ENCODE measurements at regions not wholly inside any gene's neighbourhood (a gene's known extent, or its start where the extent isn't known, plus 50 kb on each side); places are given as distances from the start of the nearest gene placed in this dataset.

DNA sequence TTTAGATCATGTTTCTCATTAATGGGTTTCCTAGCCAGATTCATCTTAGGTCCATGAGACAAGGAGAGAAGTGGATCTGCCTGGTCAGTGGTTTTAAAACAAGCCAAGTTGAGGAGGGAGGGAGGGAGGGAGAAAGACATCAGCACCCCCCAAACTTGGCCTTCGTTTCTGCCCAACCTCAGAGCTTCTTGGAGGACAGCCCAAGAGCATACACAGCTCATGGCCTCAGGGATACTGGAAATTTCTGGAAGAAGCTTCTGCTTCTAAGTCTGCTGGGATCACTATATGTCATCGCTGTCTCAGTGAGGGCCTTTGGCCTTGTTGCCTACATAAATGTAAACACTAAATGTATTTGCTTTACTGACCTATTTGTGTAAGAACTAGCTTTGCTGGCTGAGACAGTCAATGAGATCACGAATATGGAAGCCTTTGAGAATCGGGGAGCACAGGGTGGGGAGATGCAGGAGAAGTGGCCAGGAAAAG lies 375.1 kb downstream of the BUD13 start:
- DNase-seq, result no peak

DNA sequence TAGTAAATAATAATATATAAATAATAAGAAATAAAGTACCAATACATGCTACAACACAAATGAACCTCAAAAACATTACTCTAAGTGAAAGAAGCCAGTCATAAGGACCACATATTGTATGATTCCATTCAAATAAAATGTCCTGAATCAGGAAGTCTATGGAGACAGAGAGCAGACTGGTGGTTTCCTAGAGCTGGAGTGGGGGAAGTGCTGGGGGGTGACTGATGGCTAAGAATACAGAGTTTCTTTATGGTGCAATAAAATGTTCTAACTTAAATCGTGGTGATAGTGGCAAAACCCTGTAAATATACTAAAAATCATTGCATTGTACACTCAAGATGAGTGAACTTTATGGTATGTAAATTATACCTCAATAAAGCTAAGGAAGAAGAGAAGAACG lies 376.5 kb downstream of the BUD13 start:
- H3K9me3 ChIP-seq, result peaks cover 0 to 6% (median 0%) of the 10 kb centered on the region in 4 donors
- no peaks in the 10 kb centered on the region for H3K36me3 ChIP-seq
- DNase-seq, result no peak
- H3K4me1 ChIP-seq, result no peaks in the 10 kb centered on the region
- WGBS, 2 donors, result 42 to 57% methylated on average over 2 of the region's 2 CpGs
- no peak for ATAC-seq (ENCODE audit: low FRiP score in 2 of 2)
- H3K27ac ChIP-seq, result no peak overlapping the region
- TF ChIP-seq POLR2AphosphoS5 (IDR thresholded peaks at IDR 0.05) (no peak), EP300 (IDR thresholded peaks at IDR 0.05) (no peak), CTCF (IDR thresholded peaks at IDR 0.05) (no peak), POLR2A (IDR thresholded peaks at IDR 0.05) (no peak)
- no peaks in the 10 kb centered on the region for H3K27me3 ChIP-seq
- H3K4me3 ChIP-seq, result no peak overlapping the region

More for the DNA sequence above, 375.1 kb downstream of the BUD13 start:
- H3K27me3 ChIP-seq, result no peaks in the 10 kb centered on the region
- peaks cover 0 to 6% (median 0%) of the 10 kb centered on the region in 4 donors for H3K9me3 ChIP-seq
- no peaks in the 10 kb centered on the region for H3K36me3 ChIP-seq
- no peak overlapping the region for H3K4me3 ChIP-seq
- TF ChIP-seq POLR2AphosphoS5 (IDR thresholded peaks at IDR 0.05) (no peak), POLR2A (IDR thresholded peaks at IDR 0.05) (no peak), CTCF (IDR thresholded peaks at IDR 0.05) (no peak), EP300 (IDR thresholded peaks at IDR 0.05) (no peak)
- H3K27ac ChIP-seq, result no peak overlapping the region
- ATAC-seq (ENCODE audit: low FRiP score in 2 of 2), result peak in 1 of 2 donors; percentile 72
- no peaks in the 10 kb centered on the region for H3K4me1 ChIP-seq
- 70 to 72% methylated on average over 4 of the region's 4 CpGs for WGBS, 2 donors

DNA sequence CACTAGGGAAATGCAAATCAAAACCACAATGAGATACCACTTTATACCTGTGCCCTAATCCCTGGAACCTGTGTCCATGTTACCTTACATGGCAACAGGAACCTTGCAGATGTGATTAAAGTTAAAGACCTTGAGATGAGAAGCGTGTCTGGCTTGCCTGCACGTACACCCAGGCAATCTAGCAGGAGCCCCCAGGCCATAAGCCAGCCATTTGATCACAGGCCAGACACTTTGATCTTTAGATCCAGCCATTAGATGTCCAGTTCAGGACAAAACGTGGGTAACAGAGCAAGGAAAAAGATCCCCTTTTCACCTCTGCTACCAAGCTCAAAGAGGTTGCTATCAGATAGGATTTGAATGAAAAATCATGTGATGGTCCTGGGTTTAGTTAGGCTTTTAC lies 378.8 kb downstream of the BUD13 start:
- no peak overlapping the region for H3K4me3 ChIP-seq
- H3K36me3 ChIP-seq, result no peaks in the 10 kb centered on the region

GRCh38 chr11:116390963-116391362 lies 381.8 kb downstream of the BUD13 start:
- no peaks in the 10 kb centered on the region for H3K27me3 ChIP-seq
- peaks cover 0 to 6% (median 0%) of the 10 kb centered on the region in 4 donors for H3K9me3 ChIP-seq
- TF ChIP-seq EP300 (IDR thresholded peaks at IDR 0.05), result no peak
- TF ChIP-seq POLR2A (IDR thresholded peaks at IDR 0.05), result no peak
- TF ChIP-seq CTCF (IDR thresholded peaks at IDR 0.05), result no peak
- no peak for TF ChIP-seq POLR2AphosphoS5 (IDR thresholded peaks at IDR 0.05)
- no peak for DNase-seq
- WGBS, 2 donors, result 59 to 78% methylated on average over 3 of the region's 3 CpGs
- H3K36me3 ChIP-seq, result no peaks in the 10 kb centered on the region
- ATAC-seq (ENCODE audit: low FRiP score in 2 of 2), result no peak
- no peaks in the 10 kb centered on the region for H3K4me1 ChIP-seq
- H3K4me3 ChIP-seq, result no peak overlapping the region
- H3K27ac ChIP-seq, result no peak overlapping the region

More for the DNA sequence above, 378.8 kb downstream of the BUD13 start:
- ATAC-seq (ENCODE audit: low FRiP score in 2 of 2) (no peak), DNase-seq (no peak)
- H3K4me1 ChIP-seq, result no peaks in the 10 kb centered on the region
- 78 to 90% methylated on average over 3 of the region's 3 CpGs for WGBS, 2 donors
- H3K9me3 ChIP-seq, result peaks cover 0 to 6% (median 0%) of the 10 kb centered on the region in 4 donors
- no peak overlapping the region for H3K27ac ChIP-seq
- TF ChIP-seq EP300 (IDR thresholded peaks at IDR 0.05), result no peak
- TF ChIP-seq CTCF (IDR thresholded peaks at IDR 0.05), result no peak
- no peak for TF ChIP-seq POLR2A (IDR thresholded peaks at IDR 0.05)
- TF ChIP-seq POLR2AphosphoS5 (IDR thresholded peaks at IDR 0.05), result no peak
- H3K27me3 ChIP-seq, result no peaks in the 10 kb centered on the region

- H3K36me3 ChIP-seq, result no peaks in the 10 kb centered on the region
- H3K27ac ChIP-seq, result no peak overlapping the region
- DNase-seq, result no peak
- no peak overlapping the region for H3K4me3 ChIP-seq
- no peaks in the 10 kb centered on the region for H3K27me3 ChIP-seq
- WGBS, 2 donors, result 79 to 89% methylated on average over 1 of the region's 1 CpG
- H3K4me1 ChIP-seq, result no peaks in the 10 kb centered on the region
- no peak for ATAC-seq (ENCODE audit: low FRiP score in 2 of 2)
- TF ChIP-seq CTCF (IDR thresholded peaks at IDR 0.05) (no peak), POLR2AphosphoS5 (IDR thresholded peaks at IDR 0.05) (no peak), POLR2A (IDR thresholded peaks at IDR 0.05) (no peak), EP300 (IDR thresholded peaks at IDR 0.05) (no peak)
- no peaks in the 10 kb centered on the region for H3K9me3 ChIP-seq
These were observed 384.6 kb downstream of the BUD13 start for GRCh38 chr11:116388146-116388545.
